Prostate gland (tissue), 2 donors: ENCODE measurements at regions not wholly inside any gene's neighbourhood (a gene's known extent, or its start where the extent isn't known, plus 50 kb on each side); places are given as distances from the start of the nearest gene placed in this dataset.

Experiments used
- DNase-seq: peaks from one replicate; pipeline ENCODE4 v3.0.0-alpha.2; 2019; ENCODE audit warnings: low spot score
- H3K27ac ChIP-seq, 2 donors: fragments of 200-600 bp; sonication (generic); 2 replicates each; pipeline ENCODE4 v1.5.1; 2017 to 2019
- H3K27me3 ChIP-seq: fragments of 200-600 bp; sonication (generic); replicated peaks from 2 replicates; pipeline ENCODE4 v1.5.1; 2019; ENCODE audit not compliant: insufficient read depth
- H3K36me3 ChIP-seq, 2 donors: fragments of 200-600 bp; sonication (generic); 1 replicate in 1 of 2; 2 replicates in 1 of 2; pipeline versions ENCODE4 v1.5.1 to v1.8.1; 2017 to 2019
- H3K4me1 ChIP-seq: fragments of 200-600 bp; sonication (generic); replicated peaks from 2 replicates; pipeline ENCODE4 v1.5.1; 2019
- H3K4me3 ChIP-seq, 2 donors: fragments of 200-600 bp; sonication (generic); 2 replicates each; pipeline ENCODE4 v1.5.1; 2017 to 2019
- H3K9me3 ChIP-seq: fragments of 200-600 bp; sonication (generic); 2 replicates; pipeline ENCODE4 v1.5.1; 2017
- CTCF ChIP-seq, 4 experiments: fragments of 200-600 bp in 2 of 4; fragments of 450-650 bp in 2 of 4; sonication (generic) in 2 of 4; IDR thresholded peaks; 1 replicate in 3 of 4; 2 replicates in 1 of 4; pipeline ENCODE4 v1.5.1; 2016 to 2019; ENCODE audit warnings: antibody characterized with exemption in 4 of 4, mild to moderate bottlenecking in 2 of 4, moderate library complexity in 2 of 4
- POLR2A ChIP-seq: fragments of 450-650 bp; IDR thresholded peaks from one replicate; pipeline ENCODE4 v1.6.1; 2016; ENCODE audit warnings: antibody characterized with exemption, mild to moderate bottlenecking
- POLR2AphosphoS5 ChIP-seq: sonication (generic); formaldehyde crosslinking; IDR thresholded peaks from one replicate; pipeline ENCODE4 v1.6.1; 2017; ENCODE audit warnings: antibody characterized with exemption
- WGBS: methylation state at CpG from one replicate; pipeline ENCODE4 v1.1.5; 2018; 5-methylcytosine and 5-hydroxymethylcytosine counted together
- intact Hi-C: fragments of 100-400 bp; cut with DNase I; formaldehyde crosslinking; loops from one replicate; pipeline ENCODE4 v1.14.2; 2022

- Histone ChIP-seq H3K36me3 (no peaks in the 10 kb centered on the region), H3K27me3 (no peaks in the 10 kb centered on the region), H3K27ac (no peak overlapping the region), H3K4me3 (no peak overlapping the region), H3K4me1 (no peaks in the 10 kb centered on the region), H3K9me3 (no peaks in the 10 kb centered on the region)
- WGBS: 52% methylated on average over 3 of the region's 3 CpGs
- TF ChIP-seq POLR2AphosphoS5 (no peak), POLR2A (no peak), CTCF (IDR thresholded peaks at IDR 0.05) (no peak)
- intact Hi-C loops: no loop called here
- no peak for DNase-seq
These were observed 414.1 kb upstream of the CBLB start for GRCh38 chr3:106282943-106283342.

DNA sequence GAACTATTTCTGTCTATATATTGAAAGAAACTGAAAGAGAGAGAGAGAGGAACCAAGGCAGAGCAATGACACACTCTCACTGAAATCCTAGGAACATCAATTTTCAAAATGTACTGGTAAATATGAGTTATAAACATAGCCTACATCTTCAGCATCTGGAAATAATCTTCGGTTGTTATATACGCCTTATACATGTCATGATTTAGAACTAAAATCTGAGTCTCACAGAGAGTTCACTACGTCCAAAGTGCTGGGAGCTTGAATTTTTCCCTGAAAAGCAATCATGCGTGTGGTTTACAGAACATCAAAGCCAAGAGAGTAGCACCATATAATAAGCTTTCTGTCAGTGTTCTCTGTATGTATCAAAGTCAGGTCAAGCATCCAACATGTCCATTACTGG is 420.0 kb upstream of the CBLB start:
- Histone ChIP-seq H3K9me3 (no peaks in the 10 kb centered on the region), H3K27ac (no peak overlapping the region), H3K4me1 (no peaks in the 10 kb centered on the region), H3K4me3 (no peak overlapping the region), H3K36me3 (no peaks in the 10 kb centered on the region), H3K27me3 (no peaks in the 10 kb centered on the region)
- WGBS: 92% methylated on average over 4 of the region's 4 CpGs
- DNase-seq: no peak
- intact Hi-C loops: no loop called here
- no peak for TF ChIP-seq CTCF (IDR thresholded peaks at IDR 0.05)
- no peak for TF ChIP-seq POLR2AphosphoS5
- no peak for TF ChIP-seq POLR2A

GRCh38 chr3:106290304-106290997 is 421.6 kb upstream of the CBLB start:
- Histone ChIP-seq H3K36me3 (no peaks in the 10 kb centered on the region), H3K4me1 (no peaks in the 10 kb centered on the region), H3K27me3 (no peaks in the 10 kb centered on the region), H3K4me3 (no peak overlapping the region), H3K27ac (no peak overlapping the region), H3K9me3 (no peaks in the 10 kb centered on the region)
- DNase-seq: no peak
- TF ChIP-seq POLR2A: no peak
- no peak for TF ChIP-seq POLR2AphosphoS5
- no peak for TF ChIP-seq CTCF (IDR thresholded peaks at IDR 0.05)
- whole genome bisulfite sequencing: 82% methylated on average over 1 of the region's 1 CpG
- intact Hi-C loops: no loop called here

DNA sequence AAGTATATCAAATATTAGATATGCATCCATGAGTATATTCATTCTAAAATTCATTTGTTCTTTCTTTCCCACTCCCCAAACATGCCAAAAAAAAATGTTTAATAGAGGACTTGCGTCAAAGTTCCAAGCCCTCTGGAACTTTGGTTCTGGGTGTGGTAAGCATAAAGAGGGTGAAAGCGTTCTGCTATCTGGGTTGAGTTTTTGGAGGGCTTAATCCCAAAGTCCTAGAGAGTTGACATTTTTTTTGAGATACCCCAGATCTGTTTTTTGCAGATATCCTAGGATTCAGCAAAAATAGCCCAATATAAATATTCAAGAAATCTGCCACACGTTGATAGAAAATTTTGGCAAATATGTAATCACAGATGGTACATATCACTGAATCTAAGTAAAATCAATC is 424.3 kb upstream of the CBLB start:
- intact Hi-C loops: no loop called here
- WGBS: 82% methylated on average over 3 of the region's 3 CpGs
- H3K4me1 ChIP-seq: no peaks in the 10 kb centered on the region
- H3K27ac ChIP-seq: no peak overlapping the region
- DNase-seq: no peak
- TF ChIP-seq POLR2A (no peak), POLR2AphosphoS5 (no peak), CTCF (IDR thresholded peaks at IDR 0.05) (no peak)
- H3K27me3 ChIP-seq: no peaks in the 10 kb centered on the region
- no peak overlapping the region for H3K4me3 ChIP-seq
- no peaks in the 10 kb centered on the region for H3K36me3 ChIP-seq
- H3K9me3 ChIP-seq: no peaks in the 10 kb centered on the region

- Histone ChIP-seq H3K27ac (no peak overlapping the region), H3K27me3 (no peaks in the 10 kb centered on the region), H3K36me3 (no peaks in the 10 kb centered on the region), H3K4me1 (no peaks in the 10 kb centered on the region), H3K4me3 (no peak overlapping the region), H3K9me3 (no peaks in the 10 kb centered on the region)
- no peak for TF ChIP-seq CTCF (IDR thresholded peaks at IDR 0.05)
- TF ChIP-seq POLR2AphosphoS5: no peak
- intact Hi-C loops: no loop called here
- no peak for DNase-seq
These were observed 425.3 kb upstream of the CBLB start for GRCh38 chr3:106294121-106294520.
